ENCODE measurements at regions not wholly inside any gene's neighbourhood (a gene's known extent, or its start where the extent isn't known, plus 50 kb on each side); places are given as distances from the start of the nearest gene placed in this dataset.

- no peak for TF ChIP-seq CTCF (IDR thresholded peaks at IDR 0.05)
- no peak for TF ChIP-seq EP300 (IDR thresholded peaks at IDR 0.05)
- TF ChIP-seq POLR2AphosphoS5 (IDR thresholded peaks at IDR 0.05): no peak
Measured at GRCh38 chr7:50866343-50867033, 83.8 kb upstream of the GRB10 start.

Measured in upper lobe of left lung (tissue), 4 donors.